Endothelial cell of umbilical vein (primary cell): ENCODE measurements at regions not wholly inside any gene's neighbourhood (a gene's known extent, or its start where the extent isn't known, plus 50 kb on each side); places are given as distances from the start of the nearest gene placed in this dataset.

Experiments used
- BruUV-seq: library from RNA; stranded (reverse); fragments of 400-500 nt; replicated peaks from 2 replicates; lab custom pipeline; 2021; lab: Mats Ljungman, UMichigan
- CTCF ChIA-PET: fragments of 300-600, 350-600 bp; sonication (Branson Sonifier 250); formaldehyde crosslinking; loops from one replicate; lab custom pipeline; 2021; ENCODE audit warnings: antibody characterized with exemption, inconsistent platforms; lab: Charles Lee
- POLR2A ChIA-PET: fragments of 300-600, 350-600 bp; sonication (Branson Sonifier 250); formaldehyde crosslinking; loops from one replicate; lab custom pipeline; 2021; ENCODE audit warnings: antibody characterized with exemption, inconsistent platforms; lab: Charles Lee
- DNase-seq: peaks from one replicate; pipeline ENCODE4 v3.0.0-alpha.2; 2011; ENCODE audit warnings: low read depth, low spot score
- FAIRE-seq: peaks from 2 replicates; lab custom pipeline; 2011; peaks lifted over from hg19 to GRCh38; lab: Jason Lieb, UNC
- H2AFZ ChIP-seq: 2 replicates; pipeline ENCODE4 v1.6.0; 2012; ENCODE audit warnings: low read depth, low read length, control low read depth, inconsistent platforms
- H3K27ac ChIP-seq: 2 replicates; pipeline ENCODE4 v1.5.1; 2011; ENCODE audit warnings: low read depth, mild to moderate bottlenecking, control low read depth, low read length, moderate library complexity; ENCODE audit not compliant: insufficient read depth
- H3K27me3 ChIP-seq, 2 experiments: 2 replicates each; pipeline versions ENCODE4 v1.6.0 to v1.6.1; 2011; ENCODE audit warnings: low read length in 2 of 2, mixed read lengths in 1 of 2; ENCODE audit not compliant: control insufficient read depth in 2 of 2, insufficient read depth in 2 of 2
- H3K36me3 ChIP-seq, 2 experiments: 2 replicates in 1 of 2; 3 replicates in 1 of 2; pipeline ENCODE4 v1.5.1; 2011; ENCODE audit warnings: low read length in 2 of 2, mild to moderate bottlenecking in 1 of 2, moderate library complexity in 1 of 2; ENCODE audit not compliant: control insufficient read depth in 2 of 2, insufficient read depth in 2 of 2; ENCODE audit errors: extremely low read depth in 1 of 2
- H3K4me1 ChIP-seq: 3 replicates; pipeline ENCODE4 v1.5.1; 2011; ENCODE audit warnings: mild to moderate bottlenecking, low read length; ENCODE audit not compliant: control insufficient read depth, insufficient read depth; ENCODE audit errors: extremely low read depth
- H3K4me2 ChIP-seq: 2 replicates; pipeline ENCODE4 v1.6.1; 2011; ENCODE audit warnings: low read length, control low read depth, mixed read lengths; ENCODE audit not compliant: insufficient read depth
- H3K4me3 ChIP-seq, 3 experiments: fragments of 200-600 bp in 1 of 3; sonication (generic), shearing (Covaris generic) in 1 of 3; replicated peaks in 1 of 3; 2 replicates each; pipeline ENCODE4 v1.5.1; 2011 to 2016; ENCODE audit warnings: control low read depth in 3 of 3, low read length in 3 of 3, mild to moderate bottlenecking in 2 of 3, inconsistent platforms in 1 of 3, low read depth in 1 of 3, moderate library complexity in 1 of 3; ENCODE audit not compliant: insufficient read depth in 1 of 3
- H3K79me2 ChIP-seq: 2 replicates; pipeline ENCODE4 v1.6.0; 2012; ENCODE audit warnings: low read length, inconsistent platforms; ENCODE audit not compliant: control insufficient read depth, insufficient read depth
- H3K9ac ChIP-seq: replicated peaks from 2 replicates; pipeline ENCODE3; 2011; ENCODE audit warnings: low read length, control low read depth; ENCODE audit not compliant: insufficient read depth; ENCODE audit errors: extremely low read depth
- H3K9me1 ChIP-seq: replicated peaks from 3 replicates; pipeline ENCODE4 v1.6.0; 2011; ENCODE audit warnings: mild to moderate bottlenecking, low read length; ENCODE audit not compliant: control insufficient read depth, insufficient read depth; ENCODE audit errors: extremely low read depth
- H3K9me3 ChIP-seq: replicated peaks from 2 replicates; pipeline ENCODE4 v1.5.1; 2012; ENCODE audit warnings: low read length, inconsistent platforms; ENCODE audit not compliant: control insufficient read depth, insufficient read depth
- H4K20me1 ChIP-seq: replicated peaks from 2 replicates; pipeline ENCODE3; 2011; ENCODE audit warnings: mild to moderate bottlenecking, low read length; ENCODE audit not compliant: control insufficient read depth, insufficient read depth; ENCODE audit errors: extremely low read depth
- EZH2 ChIP-seq: IDR thresholded peaks from 2 replicates; pipeline ENCODE4 v1.6.1; 2012; ENCODE audit warnings: borderline replicate concordance, low read depth, mild to moderate bottlenecking, moderate library complexity, low read length, inconsistent platforms; ENCODE audit not compliant: severe bottlenecking
- FOS ChIP-seq: IDR thresholded peaks from 2 replicates; pipeline ENCODE4 v1.6.1; 2011; ENCODE audit warnings: mild to moderate bottlenecking, low read length, moderate library complexity, borderline replicate concordance; ENCODE audit not compliant: insufficient read depth
- GATA2 ChIP-seq: IDR thresholded peaks from 2 replicates; pipeline ENCODE4 v1.7.0; 2011; ENCODE audit warnings: low read depth, mild to moderate bottlenecking, moderate library complexity, mixed read lengths, low read length; ENCODE audit not compliant: insufficient read length, insufficient read depth
- JUN ChIP-seq: IDR thresholded peaks from 2 replicates; pipeline ENCODE4 v1.6.1; 2011; ENCODE audit warnings: borderline replicate concordance, low read depth; ENCODE audit not compliant: insufficient read length, insufficient read depth
- MYC ChIP-seq: IDR thresholded peaks from one replicate; pipeline ENCODE4 v1.6.1; 2011; ENCODE audit warnings: mild to moderate bottlenecking, low read depth, low read length
- POLR2A ChIP-seq: IDR thresholded peaks from 2 replicates; pipeline ENCODE4 v1.6.1; 2012; ENCODE audit warnings: low read depth, mild to moderate bottlenecking, control low read depth, low read length
- POLR2AphosphoS5 ChIP-seq: IDR thresholded peaks from 2 replicates; pipeline ENCODE4 v1.6.1; 2012; ENCODE audit warnings: low read depth, mild to moderate bottlenecking, control low read depth, low read length, moderate library complexity; ENCODE audit not compliant: insufficient read depth
- dilution Hi-C: fragments of 300-500 bp; cut with MboI; formaldehyde crosslinking; loops from one replicate; pipeline ENCODE4 v1.15.0; 2019; ENCODE audit warnings: low sequenced_read_pairs; ENCODE audit not compliant: extremely low pct_ligation_motif_present
- intact Hi-C: fragments of 100-400 bp; cut with micrococcal nuclease; formaldehyde crosslinking; loops from one replicate; pipeline ENCODE4 v1.10.0; 2022
- TF ChIP-seq, protein P1 (sequence below), 2 donors: IDR thresholded peaks; 1 replicate in 1 of 2; 2 replicates in 1 of 2; pipeline ENCODE4 v1.5.1; 2011; ENCODE audit warnings: low read length in 2 of 2, mild to moderate bottlenecking in 2 of 2, moderate library complexity in 2 of 2, control low read depth in 1 of 2, inconsistent platforms in 1 of 2, low read depth in 1 of 2; ENCODE audit not compliant: insufficient read depth in 1 of 2; ENCODE audit errors: extremely low read depth in 1 of 2
- TF ChIP-seq, protein P2 (sequence below): IDR thresholded peaks from 2 replicates; pipeline ENCODE4 v1.6.1; 2011; ENCODE audit not compliant: insufficient read depth, insufficient read length

GRCh38 chr9:86794391-86795046 lies 152.8 kb downstream of the GAS1 start:
- no TSS peak for BruUV-seq
- Histone ChIP-seq H3K9ac (no peak overlapping the region), H3K27me3 (no peaks in the 10 kb centered on the region), H3K4me2 (no peak overlapping the region), H3K4me1 (no peaks in the 10 kb centered on the region), H3K9me1 (no peaks in the 10 kb centered on the region), H3K27ac (no peak overlapping the region), H3K9me3 (no peaks in the 10 kb centered on the region), H3K4me3 (no peak overlapping the region), H3K36me3 (no peaks in the 10 kb centered on the region), H3K79me2 (no peaks in the 10 kb centered on the region), H2AFZ (no peak overlapping the region), H4K20me1 (no peaks in the 10 kb centered on the region)
- intact Hi-C loops (no loop called here), dilution Hi-C loops (no loop called here)
- TF ChIP-seq POLR2AphosphoS5: no peak
- no peak for TF ChIP-seq JUN
- TF ChIP-seq GATA2: no peak
- TF ChIP-seq EZH2: no peak
- TF ChIP-seq, protein P1, sequence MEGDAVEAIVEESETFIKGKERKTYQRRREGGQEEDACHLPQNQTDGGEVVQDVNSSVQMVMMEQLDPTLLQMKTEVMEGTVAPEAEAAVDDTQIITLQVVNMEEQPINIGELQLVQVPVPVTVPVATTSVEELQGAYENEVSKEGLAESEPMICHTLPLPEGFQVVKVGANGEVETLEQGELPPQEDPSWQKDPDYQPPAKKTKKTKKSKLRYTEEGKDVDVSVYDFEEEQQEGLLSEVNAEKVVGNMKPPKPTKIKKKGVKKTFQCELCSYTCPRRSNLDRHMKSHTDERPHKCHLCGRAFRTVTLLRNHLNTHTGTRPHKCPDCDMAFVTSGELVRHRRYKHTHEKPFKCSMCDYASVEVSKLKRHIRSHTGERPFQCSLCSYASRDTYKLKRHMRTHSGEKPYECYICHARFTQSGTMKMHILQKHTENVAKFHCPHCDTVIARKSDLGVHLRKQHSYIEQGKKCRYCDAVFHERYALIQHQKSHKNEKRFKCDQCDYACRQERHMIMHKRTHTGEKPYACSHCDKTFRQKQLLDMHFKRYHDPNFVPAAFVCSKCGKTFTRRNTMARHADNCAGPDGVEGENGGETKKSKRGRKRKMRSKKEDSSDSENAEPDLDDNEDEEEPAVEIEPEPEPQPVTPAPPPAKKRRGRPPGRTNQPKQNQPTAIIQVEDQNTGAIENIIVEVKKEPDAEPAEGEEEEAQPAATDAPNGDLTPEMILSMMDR (IDR thresholded peaks at IDR 0.05; ENCODE audit: extremely low read depth in 1 of 2, insufficient read depth in 1 of 2, low read depth in 1 of 2, low read length in 2 of 2): no peak
- TF ChIP-seq FOS: no peak
- TF ChIP-seq, protein P2, sequence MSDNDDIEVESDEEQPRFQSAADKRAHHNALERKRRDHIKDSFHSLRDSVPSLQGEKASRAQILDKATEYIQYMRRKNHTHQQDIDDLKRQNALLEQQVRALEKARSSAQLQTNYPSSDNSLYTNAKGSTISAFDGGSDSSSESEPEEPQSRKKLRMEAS: no peak
- no peak for TF ChIP-seq MYC
- TF ChIP-seq POLR2A: no peak
- no peak for DNase-seq
- CTCF ChIA-PET: no interaction called here
- FAIRE-seq: no peak
- POLR2A ChIA-PET: no interaction called here
